HG03520 (cell line): ENCODE measurements at regions not wholly inside any gene's neighbourhood (a gene's known extent, or its start where the extent isn't known, plus 50 kb on each side); places are given as distances from the start of the nearest gene placed in this dataset.

ENCODE experiments used
- ATAC-seq: cut with Tn5 transposase; IDR thresholded peaks from one replicate; pipeline ENCODE4 v1.9.1; 2021; ENCODE audit warnings: mild to moderate bottlenecking, moderate library complexity; ENCODE audit not compliant: unreplicated experiment

- no peak for ATAC-seq
These were observed 266.6 kb upstream of the ID2 start for GRCh38 chr2:8414946-8415879.

- no peak for ATAC-seq
These were observed 265.8 kb upstream of the ID2 start for GRCh38 chr2:8416001-8416571.

GRCh38 chr2:8416849-8417832 is 264.7 kb upstream of the ID2 start:
- no peak for ATAC-seq

GRCh38 chr2:8418721-8419120 is 263.1 kb upstream of the ID2 start:
- ATAC-seq: no peak

- no peak for ATAC-seq
These were observed 260.0 kb upstream of the ID2 start for GRCh38 chr2:8421658-8422449.

- no peak for ATAC-seq
These were observed 259.4 kb upstream of the ID2 start for GRCh38 chr2:8422450-8422800.

- ATAC-seq: no peak
These were observed 256.6 kb upstream of the ID2 start for GRCh38 chr2:8424997-8425900.

- ATAC-seq: no peak
These were observed 255.3 kb upstream of the ID2 start for GRCh38 chr2:8426550-8426949.

- ATAC-seq: no peak
These were observed 254.6 kb upstream of the ID2 start for GRCh38 chr2:8427211-8427610.

- ATAC-seq: no peak
These were observed 251.2 kb upstream of the ID2 start for GRCh38 chr2:8430628-8431027.

- ATAC-seq: no peak
These were observed 250.3 kb upstream of the ID2 start for GRCh38 chr2:8431446-8432125.

- no peak for ATAC-seq
These were observed 249.0 kb upstream of the ID2 start for GRCh38 chr2:8432706-8433336.

GRCh38 chr2:8433390-8433789 is 248.5 kb upstream of the ID2 start:
- ATAC-seq: no peak

- no peak for ATAC-seq
These were observed 246.2 kb upstream of the ID2 start for GRCh38 chr2:8435608-8436007.

- ATAC-seq: no peak
These were observed 245.3 kb upstream of the ID2 start for GRCh38 chr2:8436585-8436984.

- no peak for ATAC-seq
These were observed 244.5 kb upstream of the ID2 start for GRCh38 chr2:8437228-8437948.

- no peak for ATAC-seq
These were observed 243.9 kb upstream of the ID2 start for GRCh38 chr2:8437949-8438400.

- no peak for ATAC-seq
These were observed 243.4 kb upstream of the ID2 start for GRCh38 chr2:8438476-8438875.
